Lower lobe of right lung (tissue), 2 donors: ENCODE measurements at regions not wholly inside any gene's neighbourhood (a gene's known extent, or its start where the extent isn't known, plus 50 kb on each side); places are given as distances from the start of the nearest gene placed in this dataset.

Source experiments
- ATAC-seq, 2 donors: fragments of 200-7000 bp; cut with Tn5 transposase; one replicate each; pipeline ENCODE4 v1.9.1; 2020 to 2022; ENCODE audit warnings: mild to moderate bottlenecking in 2 of 2, moderate library complexity in 2 of 2
- DNase-seq: peaks from one replicate; pipeline ENCODE4 v3.0.0-alpha.2; 2020
- H3K27ac ChIP-seq: fragments of 200-600 bp; one replicate; pipeline ENCODE4 v1.8.0; 2022
- H3K27me3 ChIP-seq: fragments of 200-600 bp; one replicate; pipeline ENCODE4 v1.8.0; 2022; ENCODE audit warnings: low read depth
- H3K36me3 ChIP-seq: fragments of 200-600 bp; one replicate; pipeline ENCODE4 v1.8.0; 2022; ENCODE audit warnings: mild to moderate bottlenecking
- H3K4me1 ChIP-seq: fragments of 200-600 bp; one replicate; pipeline ENCODE4 v1.8.0; 2022
- H3K4me3 ChIP-seq: fragments of 200-600 bp; one replicate; pipeline ENCODE4 v1.8.0; 2022; ENCODE audit warnings: mild to moderate bottlenecking
- H3K9me3 ChIP-seq: fragments of 200-600 bp; one replicate; pipeline ENCODE4 v1.8.0; 2022
- CTCF ChIP-seq: fragments of 200-600 bp; IDR thresholded peaks from one replicate; pipeline ENCODE4 v1.8.0; 2022; ENCODE audit warnings: antibody characterized with exemption, mild to moderate bottlenecking
- intact Hi-C: fragments of 100-400 bp; cut with DNase I; formaldehyde crosslinking; loops from one replicate; pipeline ENCODE4 v1.11.0; 2022
- donor health status: DM: no; HTN: yes; CAD: no; lungs with severe emphysema.

GRCh38 chr4:133891011-133891410 is 310.6 kb downstream of the PABPC4L start:
- TF ChIP-seq CTCF, result no peak
- no peaks in the 10 kb centered on the region for H3K4me1 ChIP-seq
- no peak overlapping the region for H3K27ac ChIP-seq
- ATAC-seq, result no peak
- no peaks in the 10 kb centered on the region for H3K36me3 ChIP-seq
- no peaks in the 10 kb centered on the region for H3K27me3 ChIP-seq
- no peaks in the 10 kb centered on the region for H3K9me3 ChIP-seq
- DNase-seq, result no peak
- H3K4me3 ChIP-seq, result no peak overlapping the region
- intact Hi-C loops, result no loop called here

GRCh38 chr4:133887723-133888122 is 313.9 kb downstream of the PABPC4L start:
- ATAC-seq (no peak), DNase-seq (no peak)
- no peaks in the 10 kb centered on the region for H3K36me3 ChIP-seq
- H3K9me3 ChIP-seq, result no peaks in the 10 kb centered on the region
- no peak overlapping the region for H3K27ac ChIP-seq
- no peaks in the 10 kb centered on the region for H3K4me1 ChIP-seq
- TF ChIP-seq CTCF, result no peak
- no peaks in the 10 kb centered on the region for H3K27me3 ChIP-seq
- H3K4me3 ChIP-seq, result no peak overlapping the region
- intact Hi-C loops, result no loop called here

- Histone ChIP-seq H3K27me3 (no peaks in the 10 kb centered on the region), H3K4me1 (no peaks in the 10 kb centered on the region), H3K9me3 (no peaks in the 10 kb centered on the region), H3K27ac (no peak overlapping the region), H3K4me3 (no peak overlapping the region), H3K36me3 (no peaks in the 10 kb centered on the region)
- intact Hi-C loops, result no loop called here
- ATAC-seq, result no peak
- no peak for TF ChIP-seq CTCF
- DNase-seq, result no peak
Measured at GRCh38 chr4:133869486-133869885, 332.1 kb downstream of the PABPC4L start.

- intact Hi-C loops, result no loop called here
- DNase-seq (no peak), ATAC-seq (no peak)
- no peaks in the 10 kb centered on the region for H3K27me3 ChIP-seq
- no peaks in the 10 kb centered on the region for H3K9me3 ChIP-seq
- no peak for TF ChIP-seq CTCF
- H3K4me3 ChIP-seq, result no peak overlapping the region
- no peaks in the 10 kb centered on the region for H3K4me1 ChIP-seq
- no peak overlapping the region for H3K27ac ChIP-seq
- H3K36me3 ChIP-seq, result no peaks in the 10 kb centered on the region
Measured at GRCh38 chr4:133868856-133869255, 332.7 kb downstream of the PABPC4L start.

- intact Hi-C loops, result no loop called here
- Histone ChIP-seq H3K4me3 (no peak overlapping the region), H3K9me3 (no peaks in the 10 kb centered on the region), H3K27ac (no peak overlapping the region), H3K36me3 (no peaks in the 10 kb centered on the region), H3K4me1 (no peaks in the 10 kb centered on the region), H3K27me3 (no peaks in the 10 kb centered on the region)
- ATAC-seq, result peak in 1 of 2 donors; percentile 51
- no peak for DNase-seq
- no peak for TF ChIP-seq CTCF
Measured at GRCh38 chr4:133866328-133866699, 335.3 kb downstream of the PABPC4L start.
